ENCODE measurements at regions not wholly inside any gene's neighbourhood (a gene's known extent, or its start where the extent isn't known, plus 50 kb on each side); places are given as distances from the start of the nearest gene placed in this dataset.
"Not testable (repeated sequence)": the region's sequence is repeated elsewhere in the genome, so short reads cannot be mapped to it uniquely, and the experiment has no call there.

DNA sequence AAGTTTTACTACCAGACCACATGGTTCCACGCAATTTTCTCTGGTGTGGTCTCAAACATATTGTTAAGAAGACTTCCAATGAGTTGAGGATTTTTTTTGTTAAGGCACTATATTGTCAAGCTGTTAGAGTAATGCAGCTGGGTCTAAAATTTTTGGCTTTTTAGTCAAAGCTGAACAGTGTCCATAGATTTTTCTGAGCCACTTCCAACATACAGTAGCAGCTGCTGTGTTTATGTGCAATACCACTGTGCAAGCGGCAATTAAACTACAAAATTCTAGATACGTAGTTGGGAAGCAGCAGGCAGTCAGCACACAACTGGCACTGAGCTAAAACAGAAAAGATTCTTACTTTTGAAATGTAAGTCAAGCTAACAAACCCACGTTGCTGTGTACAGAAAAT, 1551.1 kb upstream of the AGA start:
- no peak for DNase-seq (ENCODE audit: low spot score)

DNA sequence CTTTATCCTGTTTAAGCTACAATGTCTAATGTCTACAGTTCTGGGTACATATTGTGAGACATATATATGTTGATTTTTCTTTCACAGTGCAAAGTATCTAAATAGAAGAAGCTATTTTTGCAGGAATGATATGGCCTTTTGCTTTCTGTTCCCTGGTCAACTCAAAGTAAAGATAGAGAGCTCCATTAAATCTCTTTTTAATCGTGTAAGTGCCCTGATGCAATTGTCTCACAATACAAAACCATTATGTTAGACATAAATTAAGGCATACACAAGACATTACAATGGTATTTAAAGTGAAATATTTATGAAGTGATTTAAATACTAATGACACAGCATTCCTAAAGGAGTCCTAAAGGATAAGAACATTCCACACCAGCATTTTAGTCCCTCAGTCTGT, 1559.7 kb upstream of the AGA start:
- DNase-seq (ENCODE audit: low spot score): no peak

DNA sequence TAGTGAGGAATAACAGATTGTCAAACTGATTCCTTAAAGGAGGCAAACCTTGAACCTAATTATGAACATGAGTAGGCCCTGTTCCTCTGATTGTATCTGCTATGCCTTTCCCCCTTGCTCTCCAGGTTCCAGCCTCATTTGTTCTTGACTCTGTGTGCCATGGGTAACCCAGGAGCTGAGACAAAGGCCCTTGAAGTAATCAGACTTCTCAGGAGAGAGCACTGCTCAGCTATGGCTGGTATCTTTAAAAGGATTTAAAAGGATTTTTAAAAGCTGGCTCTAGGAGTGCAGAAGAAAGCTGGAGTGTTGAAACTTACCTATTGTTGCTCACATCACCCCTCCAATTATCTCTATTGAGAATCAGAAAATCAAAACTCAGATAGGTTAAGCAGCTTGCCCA, 1565.5 kb upstream of the AGA start:
- no peak for DNase-seq (ENCODE audit: low spot score)

DNA sequence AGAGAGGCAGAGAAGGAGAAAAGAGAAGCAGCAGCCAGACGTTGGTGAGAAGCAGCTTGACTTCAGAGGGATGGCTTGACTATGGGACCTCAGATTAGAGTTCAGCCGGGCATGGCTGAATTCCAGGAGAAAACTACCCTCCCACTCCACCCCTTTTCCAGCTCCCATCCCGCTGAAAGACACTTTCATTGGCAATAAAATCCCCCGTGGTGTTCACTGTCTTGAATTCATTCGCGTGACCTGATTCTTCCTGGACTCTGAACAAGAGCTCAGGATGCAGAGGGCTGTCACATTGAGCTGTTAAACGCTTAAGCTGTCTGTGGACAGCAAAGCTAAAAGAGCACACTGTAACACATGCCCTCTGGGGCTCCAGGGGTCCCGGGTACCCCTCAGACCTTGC, 1575.3 kb upstream of the AGA start:
- DNase-seq (ENCODE audit: low spot score): no peak

DNA sequence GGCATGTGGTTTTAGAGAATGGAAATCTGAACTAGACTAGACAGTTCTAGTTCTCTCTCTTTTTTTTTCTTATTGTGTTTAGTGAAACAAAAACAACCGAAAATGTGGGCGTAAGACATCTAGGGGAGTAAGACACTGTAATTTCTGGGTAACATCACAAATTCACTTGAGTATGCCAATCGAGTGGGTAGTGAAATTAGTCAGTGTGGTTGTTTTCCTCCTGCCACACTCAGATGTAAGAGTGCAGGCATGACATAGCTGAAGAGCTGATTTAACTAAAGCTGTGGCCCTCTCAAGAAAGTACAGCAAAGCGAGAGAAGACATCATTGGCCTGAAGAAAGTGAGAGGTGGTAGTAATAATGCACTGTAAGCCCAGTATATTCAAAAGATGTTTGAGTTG, 1585.3 kb upstream of the AGA start:
- no peak for DNase-seq (ENCODE audit: low spot score)

DNA sequence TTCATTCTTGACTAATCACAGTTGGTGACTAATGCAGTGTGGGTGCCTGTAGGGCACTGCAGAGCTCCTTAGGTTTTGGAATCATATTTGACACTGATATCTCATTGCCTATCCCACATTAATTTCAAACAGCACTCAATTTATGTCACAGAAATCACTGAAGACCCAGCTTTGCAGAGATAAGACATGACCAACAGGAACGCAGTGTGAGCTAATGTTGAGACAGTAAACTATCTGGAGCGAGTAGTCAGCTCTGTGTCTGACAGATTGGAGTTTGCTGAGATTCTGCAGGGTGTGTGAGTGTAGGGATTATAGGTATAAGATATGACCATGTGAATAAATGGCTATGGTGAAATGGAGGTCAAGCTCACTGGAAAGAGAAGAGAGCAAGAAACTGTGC, 1586.1 kb upstream of the AGA start:
- no peak for DNase-seq (ENCODE audit: low spot score)

DNA sequence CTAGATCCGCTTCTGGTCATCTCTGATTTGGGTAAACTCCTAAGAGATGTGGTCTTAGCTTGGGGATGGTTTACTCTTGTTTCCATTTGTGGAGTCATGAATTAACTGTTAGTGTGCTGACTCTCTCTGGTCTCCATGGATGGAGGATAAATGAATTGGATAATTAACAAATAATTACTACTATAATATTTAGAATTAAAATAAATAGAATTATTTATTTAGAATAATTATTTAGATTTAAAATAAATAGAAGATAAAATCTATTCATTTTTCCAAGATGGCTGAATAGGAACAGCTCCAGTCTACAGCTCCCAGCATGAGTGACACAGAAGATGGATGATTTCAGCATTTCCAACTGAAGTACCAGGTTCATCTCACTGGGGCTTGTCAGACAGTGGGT, 1587.4 kb upstream of the AGA start:
- no peak for DNase-seq (ENCODE audit: low spot score)

DNA sequence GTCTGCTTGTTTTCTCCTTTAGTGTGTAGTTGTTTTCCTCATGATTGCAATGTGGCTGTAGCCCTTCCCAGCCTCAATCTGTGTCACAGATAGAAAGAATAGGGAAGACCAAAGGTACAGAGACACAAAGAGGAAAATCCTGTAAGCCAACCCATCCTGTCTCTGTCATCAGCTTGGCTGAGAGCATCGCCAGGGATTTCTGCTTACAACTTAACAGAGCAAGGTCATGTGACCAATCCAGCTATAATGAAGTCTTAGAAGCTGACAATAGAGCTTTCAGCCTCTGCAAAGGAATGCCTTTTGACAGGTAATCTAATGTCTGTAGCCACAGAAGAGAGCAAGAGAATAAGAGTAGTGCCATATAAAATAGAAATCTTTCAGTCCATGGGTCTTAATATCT, 1598.0 kb upstream of the AGA start:
- no peak for DNase-seq (ENCODE audit: low spot score)

DNA sequence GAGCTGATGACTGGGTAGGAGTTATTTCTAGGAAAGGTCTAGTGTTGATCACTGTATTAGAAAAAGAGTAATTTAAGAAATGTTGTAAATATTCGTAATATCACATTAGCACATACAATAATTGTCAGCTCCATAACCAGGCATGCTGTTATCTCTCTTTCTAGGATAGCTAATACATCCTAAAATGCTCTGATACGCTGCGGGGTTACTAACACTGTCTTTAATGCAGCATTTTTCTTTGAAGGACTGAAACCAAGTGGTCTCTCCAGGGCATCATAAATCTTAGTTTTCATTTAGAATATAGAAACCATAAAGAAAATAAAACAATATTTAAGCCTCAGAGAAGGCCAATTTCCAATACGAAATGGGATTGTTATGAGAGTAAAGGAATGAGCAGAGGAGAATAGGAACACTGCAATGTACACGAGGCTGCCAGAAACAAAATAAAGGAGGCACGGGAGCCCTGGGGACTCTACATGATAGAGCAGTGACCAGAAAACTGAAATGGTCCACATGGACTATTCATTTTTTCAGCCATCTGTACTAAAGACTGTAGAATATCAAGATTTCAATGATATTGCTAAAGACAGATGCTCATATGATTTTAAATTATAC, 1606.7 kb upstream of the AGA start:
- no peak for DNase-seq (ENCODE audit: low spot score)

DNA sequence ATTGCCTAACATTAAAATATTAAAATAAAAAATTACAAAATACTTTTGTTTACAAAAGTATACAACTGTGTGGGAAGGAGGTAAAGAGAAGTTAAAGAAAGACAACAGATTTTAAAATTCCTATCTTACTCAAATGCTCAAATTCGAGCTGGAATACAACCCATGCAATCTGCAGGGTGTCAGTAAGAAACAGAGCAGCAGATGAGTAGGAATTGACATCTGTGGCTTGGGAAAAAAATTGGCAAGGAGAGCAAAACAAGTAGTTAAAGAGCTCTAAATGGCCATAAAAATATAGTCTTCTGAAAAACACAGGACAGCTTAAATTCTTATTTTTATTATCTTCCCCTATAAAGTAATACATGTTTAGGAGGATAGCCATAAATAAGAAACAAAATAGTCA, 1609.0 kb upstream of the AGA start:
- no peak for DNase-seq (ENCODE audit: low spot score)

DNA sequence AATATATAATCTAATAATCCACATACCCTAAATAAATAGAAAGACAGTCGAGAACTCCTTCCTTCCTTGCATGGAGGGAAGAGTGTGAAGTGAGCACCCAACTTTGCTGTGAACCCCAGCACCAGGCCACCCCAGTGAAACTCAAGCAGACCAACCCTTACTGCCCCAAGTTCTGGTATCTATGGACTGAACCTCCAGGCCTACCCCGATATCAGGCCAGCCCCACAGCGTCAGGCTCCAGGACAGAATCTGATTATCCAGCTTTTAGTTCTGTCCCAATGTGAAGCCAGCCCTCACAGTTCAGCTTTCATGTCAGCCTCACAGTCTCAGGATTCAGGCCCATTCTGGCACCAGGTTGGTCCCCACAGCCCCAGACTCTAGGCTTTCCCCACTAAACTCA, 1617.2 kb upstream of the AGA start:
- DNase-seq (ENCODE audit: low spot score): no peak

DNA sequence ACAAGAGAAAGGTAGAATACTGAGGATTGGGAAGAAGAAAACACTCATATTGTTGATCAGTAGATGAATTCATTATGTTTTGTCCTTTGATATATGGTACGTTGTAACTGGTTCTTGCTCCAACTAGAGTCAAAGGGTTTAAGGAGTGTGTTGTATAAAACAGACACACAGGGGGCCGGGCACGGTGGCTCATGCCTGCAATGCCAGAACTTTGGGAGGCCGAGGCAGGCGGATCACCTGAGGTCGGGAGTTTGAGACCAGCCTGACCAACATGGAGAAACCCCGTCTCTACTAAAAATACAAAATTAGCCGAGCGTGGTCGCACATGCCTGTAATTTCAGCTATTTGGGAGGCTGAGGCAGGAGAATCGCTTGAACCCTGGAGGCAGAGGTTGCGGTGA, 1624.0 kb upstream of the AGA start:
- DNase-seq (ENCODE audit: low spot score): not testable (repeated sequence)

DNA sequence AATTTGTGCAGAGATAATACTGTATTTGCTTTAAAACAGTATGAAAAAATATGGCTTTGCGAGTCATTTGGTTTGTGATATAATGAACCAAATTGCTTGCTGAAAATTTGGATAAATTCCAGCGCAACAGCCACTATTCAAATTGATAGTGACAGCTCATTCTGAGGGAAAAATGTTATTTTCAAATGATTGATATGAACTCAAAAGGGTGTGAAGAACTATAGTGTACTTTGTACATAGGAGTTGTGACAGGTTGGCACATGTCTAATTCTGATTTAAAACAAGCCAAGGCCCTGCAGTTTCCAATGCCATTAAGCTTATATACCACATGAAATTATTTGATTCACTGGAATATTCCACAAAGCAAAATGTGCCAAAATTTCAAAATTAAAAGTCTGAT, 1628.9 kb upstream of the AGA start:
- no peak for DNase-seq (ENCODE audit: low spot score)

DNA sequence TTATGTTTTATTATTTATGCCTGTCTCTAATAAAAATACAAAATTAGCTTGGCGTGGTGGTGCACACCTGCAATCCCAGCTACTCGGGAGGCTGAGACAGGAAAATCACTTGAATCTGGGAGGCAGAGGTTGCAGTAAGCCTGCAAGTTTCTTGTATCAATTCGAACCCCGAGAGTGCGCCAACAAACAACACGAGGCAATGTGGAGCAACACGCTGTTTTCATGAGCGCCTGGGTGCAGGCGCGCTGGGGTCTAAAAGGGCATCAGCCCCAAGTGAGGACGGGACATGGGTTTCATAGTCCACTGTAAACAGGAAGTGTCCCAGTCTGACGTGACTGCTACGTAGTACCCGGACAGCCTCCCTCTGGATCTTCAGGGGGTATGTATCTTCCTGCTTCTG, 1634.6 kb upstream of the AGA start:
- no peak for DNase-seq (ENCODE audit: low spot score)

DNA sequence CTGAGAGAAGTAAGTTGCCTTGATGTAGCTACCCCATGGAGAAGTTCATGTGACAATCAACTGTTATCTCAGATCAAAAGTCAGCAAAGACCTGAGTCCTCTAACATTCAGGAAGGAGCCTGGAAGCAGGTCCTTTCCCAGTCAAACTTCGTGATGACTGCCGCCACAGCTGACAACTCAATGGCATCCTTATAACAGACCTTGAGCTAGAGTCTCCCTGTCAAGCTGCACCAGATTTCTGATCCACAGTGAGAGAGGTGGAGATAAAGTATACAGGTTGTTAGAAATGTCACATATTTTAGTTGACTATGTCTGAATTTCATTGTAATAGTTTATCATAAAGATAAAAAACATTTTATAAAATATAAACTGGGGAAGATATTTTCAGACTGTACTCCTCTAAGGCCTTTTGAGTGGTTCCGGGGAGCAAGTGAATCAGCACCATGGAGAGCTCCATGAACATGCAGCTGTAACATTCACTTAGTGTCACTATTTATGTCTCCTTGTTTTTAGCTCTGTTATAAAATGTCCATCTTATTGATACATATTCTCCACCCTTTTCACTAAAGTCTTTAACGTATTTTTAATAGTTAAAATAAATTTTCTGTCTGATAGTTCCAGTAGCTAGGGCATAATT, 1653.5 kb upstream of the AGA start:
- DNase-seq (ENCODE audit: low spot score): no peak

DNA sequence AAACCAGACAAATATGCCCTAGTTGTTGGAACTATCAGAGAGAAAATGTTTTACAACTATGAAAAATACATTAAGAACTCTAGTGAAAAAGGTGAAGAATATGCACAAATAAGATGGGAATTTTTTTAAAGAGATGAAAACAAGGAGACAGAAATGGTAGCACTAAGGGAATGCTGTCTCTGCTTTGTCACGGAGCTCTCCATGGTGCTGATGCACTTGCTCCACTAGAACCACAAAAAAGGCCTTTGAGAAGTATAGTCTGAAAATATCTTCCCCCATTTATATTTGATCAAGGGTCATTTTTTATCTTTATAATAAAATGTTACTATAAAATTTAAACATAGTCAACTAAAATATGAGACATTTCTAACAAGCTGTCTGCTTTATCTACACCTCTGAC, 1655.5 kb upstream of the AGA start:
- no peak for DNase-seq (ENCODE audit: low spot score)

DNA sequence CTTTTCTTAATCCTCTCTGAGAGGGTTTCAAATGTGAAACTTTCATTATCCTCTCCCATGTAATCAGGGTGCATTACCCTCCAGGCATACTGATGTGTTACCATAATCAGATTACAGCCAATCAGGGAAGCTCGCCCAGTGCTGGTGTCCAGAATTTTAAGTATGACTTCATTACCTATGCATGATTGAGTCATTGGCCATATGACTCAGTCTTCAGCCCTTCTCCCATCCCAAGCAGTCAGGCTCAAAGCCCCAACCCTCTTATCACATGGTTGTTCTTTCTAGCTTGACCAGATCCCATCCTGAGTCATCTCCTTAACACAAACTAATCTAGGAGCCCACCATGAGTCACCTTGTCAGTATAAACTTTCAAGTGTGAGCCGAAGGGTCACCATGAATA, 1668.1 kb upstream of the AGA start:
- no peak for DNase-seq (ENCODE audit: low spot score)

DNA sequence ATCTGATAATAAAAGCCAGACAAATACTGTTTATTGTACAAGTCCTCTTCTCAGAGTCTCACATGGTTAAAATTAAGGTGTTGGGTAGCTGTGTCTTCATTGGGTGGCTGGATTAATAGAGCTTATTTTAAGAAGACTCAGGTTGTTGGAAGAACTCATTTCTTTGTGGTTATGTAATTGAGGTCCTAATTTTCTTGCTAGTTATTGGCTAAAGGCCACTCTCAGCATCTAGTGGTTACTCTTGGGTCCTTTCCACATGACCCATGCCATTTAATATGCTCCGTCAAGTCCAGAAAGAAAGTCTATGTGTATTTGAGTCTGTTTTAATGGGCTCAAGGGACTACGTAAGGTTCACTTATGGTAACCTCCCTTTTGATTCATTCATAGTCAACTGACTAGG, 1668.6 kb upstream of the AGA start:
- DNase-seq (ENCODE audit: low spot score): no peak

DNA sequence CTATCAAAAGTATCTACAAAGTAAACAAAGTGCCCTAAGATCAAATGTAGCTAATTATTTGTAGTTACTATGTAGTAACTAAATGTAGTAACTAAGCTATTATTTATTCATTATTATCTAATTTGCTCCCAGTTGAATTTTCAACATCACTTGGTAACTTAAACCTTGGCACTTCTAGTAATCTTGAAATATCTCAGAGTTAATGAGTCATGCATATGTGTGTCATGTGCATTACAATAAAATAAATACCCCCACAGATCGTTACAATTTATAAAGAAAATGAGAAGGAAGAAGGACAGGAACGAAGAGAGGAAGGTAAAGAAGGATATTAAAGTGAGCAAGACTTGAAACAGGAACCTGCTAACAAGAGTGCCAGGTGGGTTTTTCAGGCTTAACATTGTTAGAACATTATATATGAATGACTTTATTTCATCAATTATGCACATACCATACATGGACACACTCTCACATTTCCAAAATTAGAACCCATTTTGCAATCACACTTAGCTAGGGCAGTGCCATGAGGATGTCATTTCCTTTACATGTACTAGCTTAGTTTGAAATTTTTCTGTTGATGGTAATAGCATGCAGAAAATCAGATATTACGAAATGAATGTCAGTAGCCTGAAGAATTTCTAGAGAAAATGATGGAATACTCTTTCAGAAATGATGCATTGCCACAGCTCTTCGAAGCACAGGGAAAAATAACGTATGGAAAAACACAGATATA, 1670.4 kb upstream of the AGA start:
- no peak for DNase-seq (ENCODE audit: low spot score)

DNA sequence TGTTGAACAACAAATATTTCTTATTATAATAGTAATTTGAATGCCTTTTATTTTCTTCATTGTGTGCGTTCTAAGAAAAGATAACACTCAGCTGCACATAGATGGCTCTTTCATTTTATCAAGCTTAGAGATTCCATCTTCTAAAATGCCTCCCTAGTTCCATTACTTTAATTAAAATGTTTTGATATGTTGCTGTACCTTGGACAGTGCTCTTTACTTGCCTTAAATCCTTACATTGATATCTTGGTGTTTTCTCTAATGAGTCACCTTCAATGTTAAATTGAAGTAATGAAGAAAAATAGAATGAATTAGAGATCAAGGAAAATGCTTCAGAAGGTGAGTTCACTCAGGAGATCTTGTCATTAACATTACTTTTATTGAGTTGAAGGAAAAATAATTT, 1672.4 kb upstream of the AGA start:
- DNase-seq (ENCODE audit: low spot score): no peak

DNA sequence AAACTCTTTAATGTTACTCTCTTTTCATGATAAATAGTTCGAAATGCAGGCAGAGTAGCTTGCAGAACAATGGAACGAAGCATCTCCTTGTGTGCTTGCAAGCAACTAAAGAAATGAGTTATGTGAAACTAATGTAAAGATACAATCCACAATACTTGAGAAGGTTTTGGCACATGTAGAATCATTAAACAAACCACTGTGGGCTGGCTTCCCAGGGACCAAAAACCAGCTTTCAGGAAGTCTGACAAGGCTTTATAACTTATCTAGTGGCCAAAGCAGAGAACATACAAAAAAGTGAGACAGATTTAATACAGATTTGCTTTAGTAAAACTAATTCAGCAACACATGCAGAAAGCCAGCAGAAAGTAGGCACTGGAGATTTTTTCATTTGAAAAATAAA, 1673.8 kb upstream of the AGA start:
- DNase-seq (ENCODE audit: low spot score): no peak

DNA sequence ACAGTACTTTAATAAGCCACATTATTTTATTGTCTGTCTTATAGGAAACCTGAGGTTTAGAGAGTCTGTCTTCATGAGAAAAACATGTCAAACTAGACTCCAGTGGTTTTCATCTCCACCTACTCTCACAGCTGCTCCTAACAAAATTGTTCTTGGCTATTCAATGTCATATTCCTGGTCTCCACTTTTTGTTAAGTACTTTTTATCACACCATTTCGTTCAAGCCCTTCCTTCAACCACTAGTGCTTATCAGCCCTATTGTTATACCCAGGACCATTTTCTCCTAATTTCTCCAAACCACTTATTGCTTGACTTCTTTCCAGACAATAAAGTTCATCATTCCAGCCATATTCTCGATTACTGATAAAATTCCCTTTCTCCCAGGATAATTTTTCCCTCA, 1674.3 kb upstream of the AGA start:
- DNase-seq (ENCODE audit: low spot score): no peak

DNA sequence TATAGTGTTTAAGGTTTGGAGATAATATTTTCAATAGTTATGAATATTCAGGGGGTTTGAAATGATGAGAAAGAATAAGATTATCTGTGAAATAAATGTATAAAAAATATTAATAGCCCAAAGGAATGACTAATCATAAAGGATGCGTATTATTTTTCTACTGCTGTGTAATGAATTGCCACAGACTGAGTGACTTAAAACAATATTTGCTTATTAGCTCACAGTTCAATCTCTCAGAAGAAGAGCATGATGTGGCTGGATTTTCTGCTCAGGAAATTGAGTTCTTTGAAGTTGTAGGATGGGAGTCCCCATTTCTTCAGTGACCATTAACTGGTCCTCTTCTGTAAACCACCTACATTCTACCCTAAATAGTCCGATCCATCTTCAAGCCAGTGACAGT, 1680.8 kb upstream of the AGA start:
- DNase-seq (ENCODE audit: low spot score): no peak

DNA sequence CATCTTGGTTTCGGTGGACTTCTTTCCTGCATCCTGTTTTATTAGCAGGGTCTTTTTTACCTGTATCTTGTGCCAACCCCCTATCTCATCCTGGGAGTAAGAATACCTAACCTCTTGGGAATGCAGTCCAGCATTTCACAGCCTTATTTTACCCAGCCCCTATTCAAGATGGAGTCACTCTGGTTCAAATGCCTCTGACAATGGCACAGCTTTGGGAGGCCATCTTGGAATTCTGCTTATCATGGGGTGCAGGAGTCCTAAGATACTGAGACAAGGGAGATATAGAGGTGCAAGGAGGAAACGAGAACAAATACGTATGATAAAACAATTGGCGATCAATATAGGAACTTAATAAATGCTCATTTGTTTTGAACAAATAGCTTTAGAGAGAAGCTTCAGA, 1682.2 kb upstream of the AGA start:
- DNase-seq (ENCODE audit: low spot score): no peak

Data from AG08395 (cell line).